PC-9 (cell line): ENCODE measurements at regions not wholly inside any gene's neighbourhood (a gene's known extent, or its start where the extent isn't known, plus 50 kb on each side); places are given as distances from the start of the nearest gene placed in this dataset.

ENCODE experiments used
- BruUV-seq: library from RNA; stranded (reverse); fragments of 400-500 nt; replicated peaks from 2 replicates; lab custom pipeline; 2021; lab: Mats Ljungman, UMichigan
- CTCF ChIA-PET: fragments of 300-600 bp; sonication (Branson Sonifier 250); formaldehyde crosslinking; loops from one replicate; lab custom pipeline; 2022; ENCODE audit warnings: antibody characterized with exemption; lab: Charles Lee
- POLR2A ChIA-PET: fragments of 300-600 bp; sonication (Branson Sonifier 250); formaldehyde crosslinking; loops from one replicate; lab custom pipeline; 2022; ENCODE audit warnings: antibody characterized with exemption; ENCODE audit not compliant: unreplicated experiment; lab: Charles Lee
- DNase-seq, 2 experiments: peaks; one replicate each; pipeline versions ENCODE4 v3.0.0 to v3.0.0-alpha.2; 2015 to 2022; ENCODE audit warnings: mixed read lengths in 1 of 2
- H2AFZ ChIP-seq: fragments of 200-600 bp; sonication (generic); 2 replicates; pipeline ENCODE4 v1.8.1; 2017; ENCODE audit warnings: antibody characterized with exemption
- H3F3A ChIP-seq: fragments of 200-600 bp; sonication (generic); 2 replicates; pipeline ENCODE4 v1.8.1; 2017; ENCODE audit warnings: antibody characterized with exemption, mild to moderate bottlenecking, low read depth; ENCODE audit not compliant: insufficient read depth
- H3K27ac ChIP-seq: fragments of 200-600 bp; sonication (generic); 2 replicates; pipeline ENCODE4 v1.6.1; 2016; ENCODE audit warnings: mixed run types
- H3K27me3 ChIP-seq: fragments of 200-600 bp; sonication (generic); 2 replicates; pipeline ENCODE4 v1.6.1; 2016; ENCODE audit warnings: low read depth, mixed run types; ENCODE audit not compliant: insufficient read depth
- H3K36me3 ChIP-seq: fragments of 200-600 bp; sonication (generic); 2 replicates; pipeline ENCODE4 v1.6.1; 2016; ENCODE audit warnings: low read depth, mixed run types
- H3K4me1 ChIP-seq: fragments of 200-600 bp; sonication (generic); replicated peaks from 2 replicates; pipeline ENCODE4 v1.6.1; 2016; ENCODE audit warnings: mixed run types; ENCODE audit not compliant: insufficient read depth
- H3K4me2 ChIP-seq: fragments of 200-600 bp; sonication (generic); 2 replicates; pipeline ENCODE4 v1.6.1; 2017; ENCODE audit warnings: mixed run types
- H3K4me3 ChIP-seq: fragments of 200-600 bp; sonication (generic); 2 replicates; pipeline ENCODE4 v1.6.1; 2016; ENCODE audit warnings: mixed run types
- H3K79me2 ChIP-seq: fragments of 200-600 bp; sonication (generic); 2 replicates; pipeline ENCODE4 v1.6.1; 2017; ENCODE audit warnings: low read depth, mixed run types
- H3K9me2 ChIP-seq: fragments of 200-600 bp; sonication (generic); 2 replicates; pipeline ENCODE4 v1.8.1; 2017; ENCODE audit warnings: mild to moderate bottlenecking; ENCODE audit not compliant: insufficient read depth
- H3K9me3 ChIP-seq: fragments of 200-600 bp; sonication (generic); 2 replicates; pipeline ENCODE4 v1.8.1; 2016; ENCODE audit warnings: low read depth; ENCODE audit not compliant: insufficient read depth
- H4K20me1 ChIP-seq: fragments of 200-600 bp; sonication (generic); 2 replicates; pipeline ENCODE4 v1.8.1; 2017; ENCODE audit not compliant: insufficient read depth
- CTCF ChIP-seq: fragments of 200-600 bp; sonication (generic); conservative IDR thresholded peaks from 2 replicates; pipeline ENCODE4 v1.6.1; 2017; ENCODE audit warnings: mixed run types, antibody characterized with exemption, mild to moderate bottlenecking, moderate library complexity
- EZH2 ChIP-seq: fragments of 200-600 bp; sonication (generic); IDR thresholded peaks from 2 replicates; pipeline ENCODE4 v1.8.0; 2017; ENCODE audit warnings: antibody characterized with exemption, low read depth
- intact Hi-C: fragments of 100-400 bp; cut with micrococcal nuclease; formaldehyde crosslinking; loops from one replicate; pipeline ENCODE4 v1.10.0; 2022; ENCODE audit not compliant: unreplicated experiment

GRCh38 chr6:44653761-44654218 is 266.3 kb downstream of the CDC5L start:
- Histone ChIP-seq H3K79me2 (no peaks in the 10 kb centered on the region), H3K9me3 (no peaks in the 10 kb centered on the region), H3K36me3 (no peaks in the 10 kb centered on the region), H3K4me3 (no peak overlapping the region), H3K9me2 (no peaks in the 10 kb centered on the region), H3K4me2 (no peak overlapping the region), H3K27ac (no peak overlapping the region), H3K4me1 (peaks cover 20% of the 10 kb centered on the region; the same call in 1 of the 2 replicates), H3F3A (no peaks in the 10 kb centered on the region), H3K27me3 (no peaks in the 10 kb centered on the region), H4K20me1 (no peaks in the 10 kb centered on the region), H2AFZ (no peak overlapping the region)
- DNase-seq = no peak
- TF ChIP-seq EZH2 = no peak
- ChIA-PET POLR2A (no interaction called here), CTCF (interaction anchor here (0.6 kb wide), 1 partner anchor 89 kb away, joined by 3 read pairs; no protein-coding TSS in a partner anchor)
- intact Hi-C loops = no loop called here
- BruUV-seq = no TSS peak

DNA sequence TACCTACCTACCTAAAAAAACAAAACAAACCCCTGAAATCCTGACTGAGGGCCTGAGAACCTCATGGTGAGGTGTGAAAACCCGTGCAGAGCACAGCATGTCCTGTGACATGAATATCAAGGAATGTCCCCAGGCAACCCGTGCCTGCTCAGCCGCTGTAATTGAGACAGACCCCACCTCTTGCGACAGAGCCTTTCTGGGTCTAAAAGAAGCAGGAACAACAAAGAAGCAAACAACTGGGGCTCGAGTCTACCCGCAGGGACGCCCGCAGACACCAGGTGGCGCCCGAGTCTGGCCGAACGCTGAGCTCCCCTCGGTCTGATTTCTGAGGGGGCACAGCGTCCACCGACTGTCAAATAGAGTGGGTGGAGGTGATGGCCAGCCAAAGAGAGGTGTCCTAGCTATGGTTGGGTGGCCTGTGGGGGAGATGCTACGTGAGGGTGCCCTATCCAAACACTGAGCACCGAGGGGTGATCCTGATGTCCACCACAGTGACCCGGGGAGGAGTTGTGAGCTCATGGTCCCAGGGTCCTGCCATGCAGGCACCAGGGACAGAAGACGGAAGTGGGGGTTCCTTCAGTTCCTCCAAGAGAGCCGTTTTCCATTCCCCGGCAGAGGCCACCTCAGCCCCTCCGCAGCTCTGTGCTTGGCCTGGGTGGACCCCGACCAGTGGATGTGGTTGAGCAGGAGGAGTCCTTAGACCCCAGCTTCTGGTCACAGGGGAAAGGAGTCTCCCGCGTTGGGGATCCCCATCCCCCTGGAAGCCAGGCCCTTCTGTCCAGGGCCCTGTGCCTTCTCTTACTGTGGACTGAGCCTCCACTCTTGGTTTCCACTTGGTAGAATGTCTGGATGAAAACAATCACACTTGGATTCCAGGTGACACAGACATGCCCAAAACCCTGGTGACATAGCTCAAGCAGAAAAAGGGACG is 268.2 kb downstream of the CDC5L start:
- Histone ChIP-seq H3F3A (peaks cover under 1% of the 10 kb centered on the region; the same call in 1 of the 2 replicates), H3K9me3 (no peaks in the 10 kb centered on the region), H3K79me2 (no peaks in the 10 kb centered on the region), H3K27ac (peak overlapping the region; percentile 34; the same call in 1 of the 2 replicates), H4K20me1 (no peaks in the 10 kb centered on the region), H3K4me2 (peak overlapping the region; percentile 47), H3K36me3 (no peaks in the 10 kb centered on the region), H3K27me3 (no peaks in the 10 kb centered on the region), H3K4me3 (no peak overlapping the region), H2AFZ (peak overlapping the region; percentile 64), H3K4me1 (peaks cover 10% of the 10 kb centered on the region; the same call in 1 of the 2 replicates), H3K9me2 (no peaks in the 10 kb centered on the region)
- CTCF ChIA-PET = interaction anchor here (0.6 to 1.1 kb wide), 6 partner anchors 17 to 1267 kb away, joined by 3 to 4 read pairs (median 3); no protein-coding TSS in a partner anchor
- intact Hi-C loops = loop anchor here (1.0 kb wide), 4 partner anchors 180 to 953 kb away; no protein-coding TSS in a partner anchor
- POLR2A ChIA-PET = interaction anchor here (0.6 kb wide), 1 partner anchor 119 kb away, joined by 7 read pairs; no protein-coding TSS in a partner anchor
- BruUV-seq = no TSS peak
- DNase-seq = peak; percentile 77 to 79
- peak; percentile 98 for TF ChIP-seq CTCF
- no peak for TF ChIP-seq EZH2

DNA sequence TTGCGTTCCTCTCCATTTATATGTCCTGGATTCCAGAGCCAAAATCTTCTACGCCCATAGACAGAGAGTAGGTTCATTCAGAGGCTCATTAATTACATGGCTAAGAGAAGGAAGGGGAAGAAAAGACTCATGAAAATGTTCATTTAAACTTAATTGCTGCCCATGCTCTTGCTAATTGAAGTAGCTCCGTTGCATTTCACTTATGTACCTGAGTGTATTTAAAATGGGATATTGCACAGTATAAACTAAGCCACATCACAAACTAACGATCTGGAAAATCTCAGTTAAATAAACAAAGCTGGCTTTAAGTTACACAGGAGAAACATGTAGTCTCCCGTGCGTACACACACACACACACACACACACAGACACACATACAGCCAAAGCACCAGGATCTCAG is 269.2 kb downstream of the CDC5L start:
- BruUV-seq = no TSS peak
- H3K36me3 ChIP-seq = no peaks in the 10 kb centered on the region
- no peaks in the 10 kb centered on the region for H3K9me2 ChIP-seq
- no peak overlapping the region for H3K4me2 ChIP-seq
- H3K9me3 ChIP-seq = no peaks in the 10 kb centered on the region
- no peaks in the 10 kb centered on the region for H3K79me2 ChIP-seq
- ChIA-PET POLR2A (no interaction called here), CTCF (interaction anchor here (1.1 kb wide), 1 partner anchor 1058 kb away, joined by 4 read pairs; no protein-coding TSS in a partner anchor)
- no peak overlapping the region for H3K27ac ChIP-seq
- no peak overlapping the region for H2AFZ ChIP-seq
- TF ChIP-seq CTCF (no peak), EZH2 (no peak)
- intact Hi-C loops = no loop called here
- peaks cover 7% of the 10 kb centered on the region; the same call in 1 of the 2 replicates for H3F3A ChIP-seq
- H3K4me1 ChIP-seq = peaks cover 20% of the 10 kb centered on the region; the same call in 1 of the 2 replicates
- no peaks in the 10 kb centered on the region for H3K27me3 ChIP-seq
- H4K20me1 ChIP-seq = no peaks in the 10 kb centered on the region
- H3K4me3 ChIP-seq = no peak overlapping the region
- DNase-seq = no peak
